OCI-M1 (cell line): ENCODE measurements at regions not wholly inside any gene's neighbourhood (a gene's known extent, or its start where the extent isn't known, plus 50 kb on each side); places are given as distances from the start of the nearest gene placed in this dataset.

Experiments
- DNase-seq: peaks from one replicate; lab custom pipeline; 2025; lab: John Stamatoyannopoulos, UW

DNA sequence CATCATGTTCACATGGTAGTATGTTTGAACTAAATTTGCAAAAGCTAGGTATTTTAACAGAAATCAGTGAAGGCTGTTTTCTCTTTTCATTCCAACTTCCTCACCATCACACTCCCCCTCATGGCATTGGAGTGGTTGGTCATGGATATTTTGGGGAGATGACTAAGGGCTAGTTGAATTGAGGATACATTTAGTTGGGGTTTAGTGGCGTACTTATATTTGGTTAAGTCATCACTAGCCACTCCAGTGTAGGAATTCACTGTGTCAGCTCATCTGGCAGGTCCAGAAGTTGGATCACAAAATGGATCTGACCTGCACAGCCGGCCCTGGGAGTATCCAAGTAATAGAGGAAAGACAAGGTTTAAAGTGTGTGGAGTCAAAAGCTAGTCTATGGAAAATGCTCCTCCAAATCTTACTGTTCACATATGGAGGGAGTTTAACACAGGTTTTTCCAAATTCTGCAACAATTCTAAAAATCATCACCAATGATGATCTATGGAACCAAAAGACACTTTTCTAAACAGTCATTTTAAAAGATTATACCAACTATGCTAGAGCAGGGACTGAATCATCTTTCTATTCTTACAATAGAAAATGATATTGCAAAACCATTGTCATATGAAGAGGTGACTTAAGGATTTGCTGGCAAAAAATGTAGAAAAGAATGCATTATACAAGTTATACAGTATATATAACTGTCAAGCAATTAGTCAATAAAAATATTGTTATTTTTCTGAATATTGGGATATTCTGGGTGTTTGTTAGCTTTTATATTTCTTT is 247.8 kb upstream of the PEX5L start:
- no peak for DNase-seq

DNA sequence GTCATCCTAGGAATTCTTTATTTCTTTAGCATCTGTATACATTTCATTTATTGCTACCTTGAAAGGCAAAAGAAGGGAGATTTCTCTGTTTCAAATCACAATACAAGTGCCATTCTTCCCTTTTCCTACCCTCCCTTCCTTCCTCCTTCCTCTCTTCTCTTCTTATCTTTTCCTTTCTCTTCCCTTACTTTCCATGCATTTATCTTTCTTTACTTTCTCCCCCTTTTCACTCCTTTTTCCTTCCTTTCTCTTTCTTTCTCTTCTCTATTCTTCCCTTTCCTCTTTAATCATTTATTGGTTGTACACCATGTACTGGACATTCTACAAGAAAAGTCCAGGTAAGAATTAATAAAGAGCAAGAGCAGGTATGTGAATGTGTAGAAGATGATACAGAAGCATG is 251.0 kb upstream of the PEX5L start:
- DNase-seq = no peak

DNA sequence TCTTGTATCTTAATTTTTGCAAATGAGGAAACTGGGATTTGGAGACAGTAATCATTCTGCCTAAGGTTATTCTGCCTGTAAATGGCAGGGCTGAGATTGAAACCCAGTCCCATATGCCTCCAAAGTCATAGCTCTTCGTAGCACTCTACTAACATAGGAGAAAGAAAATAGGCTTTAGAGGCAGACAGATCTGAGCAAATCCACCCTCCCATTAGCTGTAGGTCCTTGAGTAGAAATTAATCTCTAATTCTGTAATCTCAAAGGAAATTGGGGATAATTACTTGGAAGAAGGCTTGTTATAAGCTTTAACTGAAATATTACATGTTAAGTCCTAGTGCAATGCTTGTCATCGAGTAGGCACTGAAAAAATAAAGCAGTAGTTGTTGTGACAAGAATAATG is 252.1 kb upstream of the PEX5L start:
- no peak for DNase-seq

DNA sequence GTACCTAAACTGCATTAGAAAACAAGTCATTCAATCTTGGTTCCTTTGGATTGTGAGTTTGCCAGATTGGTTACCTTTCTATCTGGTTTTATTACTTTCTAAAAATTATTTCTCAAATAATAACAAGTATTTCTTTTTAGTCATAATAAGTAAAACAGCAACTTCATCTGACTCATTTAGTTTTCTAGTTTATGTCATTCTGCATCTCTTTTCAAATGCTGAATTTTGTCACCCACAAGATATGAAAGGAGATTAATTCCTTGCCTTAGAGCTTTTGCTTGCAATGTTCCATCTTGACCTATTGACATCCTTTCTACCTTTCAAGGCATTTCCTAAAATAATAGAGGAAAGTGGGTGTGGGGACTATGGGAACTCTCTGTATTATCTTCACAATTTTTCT is 253.6 kb upstream of the PEX5L start:
- DNase-seq = no peak

DNA sequence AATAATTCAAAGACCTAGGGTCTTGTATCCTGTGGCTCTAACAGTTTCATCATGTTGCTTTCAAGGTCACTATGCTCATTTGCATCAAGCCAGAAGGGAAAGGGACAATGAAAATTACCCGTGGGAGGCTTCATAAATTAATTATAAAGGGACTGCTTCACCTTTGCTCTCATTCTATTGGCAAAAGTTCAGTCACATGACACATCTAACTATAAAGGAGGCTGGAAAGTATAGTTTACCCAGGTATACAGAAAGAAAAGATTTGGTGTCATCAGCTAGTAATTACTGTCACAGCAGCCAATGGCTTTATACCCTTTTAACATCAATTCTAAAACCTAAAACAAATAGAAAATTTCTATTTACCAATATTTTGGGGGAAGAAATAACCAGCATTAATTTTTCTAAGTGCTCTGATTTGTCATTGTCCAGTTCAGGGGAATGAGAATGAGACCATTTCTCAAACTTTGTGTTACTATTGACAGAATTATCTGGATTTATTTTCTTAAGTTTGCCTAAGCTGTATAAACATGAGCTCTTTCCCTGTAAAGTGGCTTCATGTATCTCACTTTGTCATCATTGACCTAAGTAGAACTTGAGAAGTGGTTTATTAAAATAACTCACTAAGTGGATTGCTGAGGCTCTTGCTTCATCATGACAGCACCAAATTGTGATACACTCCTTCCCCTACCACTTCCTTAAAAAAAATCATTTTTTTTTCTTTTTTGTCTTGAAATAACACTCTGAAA is 257.7 kb upstream of the PEX5L start:
- no peak for DNase-seq

DNA sequence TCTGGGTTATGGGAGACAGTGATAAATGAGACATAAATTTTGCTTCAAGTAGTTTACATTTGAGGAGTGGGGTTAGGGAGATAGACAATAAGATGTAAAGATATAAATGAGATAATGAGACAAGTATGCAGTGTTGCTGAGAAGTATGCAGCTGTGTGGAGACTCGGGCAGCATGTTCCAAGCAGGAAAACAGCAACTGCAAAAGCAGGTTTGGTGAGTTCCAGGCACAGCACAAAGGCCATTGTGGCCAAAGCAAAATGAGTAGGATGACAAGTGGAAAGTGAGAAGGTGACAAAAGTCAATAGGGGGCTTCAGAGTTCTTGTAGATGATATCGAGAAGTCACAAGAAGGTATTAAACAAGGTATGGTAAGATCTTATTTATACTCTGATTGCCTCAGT is 259.1 kb upstream of the PEX5L start:
- no peak for DNase-seq

DNA sequence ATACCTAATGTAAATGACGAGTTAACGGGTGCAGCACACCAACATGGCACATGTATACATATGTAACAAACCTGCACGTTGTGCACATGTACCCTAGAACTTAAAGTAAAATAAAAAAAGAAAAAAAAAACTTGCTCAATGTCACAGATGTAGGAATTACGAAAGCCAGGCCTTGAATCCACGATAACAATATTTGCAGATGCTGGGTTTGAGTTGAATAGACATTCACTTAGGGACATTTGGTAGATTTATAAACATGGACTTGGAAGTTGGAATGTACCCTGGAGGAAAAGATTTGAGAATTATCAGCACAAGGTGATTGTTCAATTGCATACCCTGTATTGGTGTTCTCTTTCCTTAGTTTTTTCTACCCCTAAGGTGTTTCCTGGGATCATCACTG is 260.2 kb upstream of the PEX5L start:
- DNase-seq = no peak

DNA sequence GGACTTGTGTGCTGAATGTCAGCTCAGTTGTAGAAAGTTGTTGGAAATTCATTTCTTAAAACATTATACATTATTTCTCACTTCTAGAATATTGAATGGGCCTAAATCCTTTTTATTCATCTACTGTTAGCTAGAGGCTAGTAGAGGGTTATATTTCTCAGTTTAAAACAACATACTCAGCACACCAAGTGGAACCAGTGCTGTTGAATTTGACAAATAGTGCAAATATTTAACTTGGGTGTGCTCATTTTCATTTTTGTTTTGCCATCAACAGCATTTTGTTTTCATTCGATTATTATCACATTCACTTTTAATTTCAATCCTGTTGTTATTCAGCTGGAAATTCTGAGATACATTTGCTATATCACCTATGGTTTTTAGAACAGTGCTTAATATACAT is 269.4 kb upstream of the PEX5L start:
- no peak for DNase-seq

DNA sequence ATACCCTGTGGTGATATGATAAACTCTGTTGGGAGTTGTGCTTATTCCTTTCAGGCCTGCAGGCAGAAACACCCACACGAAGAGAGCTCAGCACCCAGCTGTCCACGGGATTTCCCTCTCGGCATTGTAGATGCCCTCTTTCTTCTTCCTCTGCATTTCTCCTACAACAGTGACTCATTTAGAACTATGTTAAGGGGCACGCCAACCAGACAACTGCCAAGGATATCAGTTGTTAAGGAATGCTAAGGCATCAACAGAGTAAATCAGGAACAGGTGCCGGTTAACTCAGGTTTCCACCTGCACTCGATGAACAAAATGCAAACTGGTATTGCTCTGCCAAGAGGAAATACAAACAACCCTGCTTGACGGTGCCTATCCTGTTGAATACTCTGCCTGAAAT is 270.0 kb upstream of the PEX5L start:
- no peak for DNase-seq

DNA sequence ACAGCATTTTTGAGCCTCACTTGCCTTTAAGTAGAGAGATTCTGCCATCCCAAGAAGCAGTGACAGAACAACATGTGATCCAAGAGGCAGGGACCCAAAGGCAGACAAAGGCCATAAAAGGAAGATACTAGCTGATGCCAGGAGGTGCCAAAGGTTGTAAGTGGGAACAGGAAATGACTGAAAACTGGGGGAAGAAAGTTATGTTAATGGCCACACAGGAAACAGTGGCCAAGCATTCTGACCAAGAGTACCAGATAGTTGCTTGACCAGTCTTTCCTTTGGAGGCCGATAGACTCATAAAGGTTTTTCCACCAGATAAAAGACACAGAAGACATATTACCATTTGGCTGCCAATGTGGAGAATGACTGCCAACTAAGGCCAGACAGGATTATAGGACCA is 274.5 kb upstream of the PEX5L start:
- DNase-seq = no peak

DNA sequence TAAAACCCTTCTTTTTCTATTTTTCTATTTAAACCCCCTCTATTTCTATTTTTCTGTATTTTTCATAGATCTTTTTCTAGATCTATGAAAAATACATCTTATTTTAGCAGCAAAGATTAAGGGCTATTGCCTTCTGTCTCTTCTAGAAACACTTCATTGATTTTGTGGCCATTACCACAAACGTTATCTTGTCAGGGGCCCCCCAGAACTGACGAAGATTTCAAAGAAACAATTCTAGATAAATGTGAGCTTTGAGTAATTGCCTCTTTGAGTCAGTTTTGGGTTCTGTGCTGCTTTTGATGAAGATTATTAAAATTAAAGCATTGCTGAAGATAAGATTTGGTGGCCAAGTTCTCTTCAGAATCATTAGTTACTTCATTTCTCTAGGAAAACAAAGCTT is 279.6 kb upstream of the PEX5L start:
- DNase-seq = no peak

DNA sequence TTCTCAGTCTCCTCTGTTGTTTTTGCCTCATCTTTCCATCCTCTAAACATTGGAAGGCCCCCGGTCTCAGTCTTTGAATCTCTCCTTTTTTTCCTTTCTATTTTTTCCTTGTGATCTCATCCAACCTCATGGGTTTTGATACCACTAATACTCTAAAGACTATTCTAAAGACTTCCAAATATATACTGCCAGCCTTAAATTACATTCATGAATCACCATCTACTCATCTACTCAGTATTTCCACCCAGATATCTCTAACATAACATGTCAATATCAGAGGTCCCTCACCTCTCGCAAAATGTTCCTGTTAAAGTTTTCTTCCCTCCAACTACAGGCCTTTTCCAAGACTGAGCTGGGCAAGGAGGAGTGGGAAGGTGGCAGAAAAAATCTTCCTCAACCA is 282.5 kb upstream of the TTC14 start:
- no peak for DNase-seq

DNA sequence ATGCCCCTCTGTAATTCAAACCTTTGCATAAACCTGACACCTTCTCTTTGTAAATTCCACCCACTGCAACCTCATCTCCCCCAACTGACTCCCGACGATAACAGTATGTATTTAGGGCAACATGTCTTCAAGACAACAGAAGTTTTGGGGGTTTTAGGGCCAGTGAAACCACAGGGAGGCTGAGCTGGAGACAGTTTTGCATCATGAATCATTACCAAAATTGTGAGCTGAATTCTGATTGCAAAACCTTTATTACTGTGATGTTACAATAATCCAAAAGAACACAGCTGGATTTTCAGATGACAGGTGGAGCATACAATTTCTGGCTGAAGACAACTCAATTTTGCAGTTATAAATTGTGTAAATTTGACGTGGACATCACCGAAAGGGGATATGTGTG is 281.3 kb upstream of the TTC14 start:
- no peak for DNase-seq

DNA sequence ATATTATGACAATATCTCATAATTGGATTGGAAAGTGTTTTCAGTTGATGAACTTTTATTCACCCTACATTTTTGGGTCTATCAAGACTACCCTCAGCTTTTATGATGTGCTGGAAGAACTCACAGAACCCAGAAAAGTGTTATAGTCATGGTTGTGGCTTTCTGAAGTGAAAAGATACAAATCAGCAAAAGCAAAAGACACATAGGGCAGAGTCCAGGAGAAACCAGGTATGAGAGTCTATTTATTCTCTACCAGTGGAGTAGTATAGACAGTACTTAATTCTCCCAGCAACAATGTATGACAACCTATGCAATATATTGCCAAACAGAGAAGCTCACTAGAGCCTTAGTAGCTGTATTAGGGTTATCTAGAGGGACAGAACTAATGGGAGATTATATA is 280.4 kb upstream of the TTC14 start:
- no peak for DNase-seq

DNA sequence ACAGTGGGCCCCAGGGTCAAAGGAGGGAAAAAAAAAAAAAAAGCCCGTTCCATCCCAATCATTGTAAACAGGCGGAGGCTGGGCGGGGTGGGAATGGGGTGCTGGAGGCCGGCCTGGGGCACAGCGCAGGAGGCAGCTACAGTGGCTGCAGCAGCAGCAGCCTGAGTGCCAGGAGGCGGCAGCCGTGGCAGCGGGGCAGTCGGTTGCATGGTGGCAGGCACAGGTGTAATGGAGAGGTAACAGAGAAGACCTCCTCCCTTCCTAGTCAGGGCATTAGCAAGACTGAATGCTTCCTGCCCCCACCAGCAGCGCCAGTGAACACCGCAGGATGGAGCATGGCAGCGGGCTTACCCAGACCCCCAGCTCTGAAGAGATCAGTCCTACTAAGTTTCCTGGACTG is 279.1 kb upstream of the TTC14 start:
- no peak for DNase-seq

DNA sequence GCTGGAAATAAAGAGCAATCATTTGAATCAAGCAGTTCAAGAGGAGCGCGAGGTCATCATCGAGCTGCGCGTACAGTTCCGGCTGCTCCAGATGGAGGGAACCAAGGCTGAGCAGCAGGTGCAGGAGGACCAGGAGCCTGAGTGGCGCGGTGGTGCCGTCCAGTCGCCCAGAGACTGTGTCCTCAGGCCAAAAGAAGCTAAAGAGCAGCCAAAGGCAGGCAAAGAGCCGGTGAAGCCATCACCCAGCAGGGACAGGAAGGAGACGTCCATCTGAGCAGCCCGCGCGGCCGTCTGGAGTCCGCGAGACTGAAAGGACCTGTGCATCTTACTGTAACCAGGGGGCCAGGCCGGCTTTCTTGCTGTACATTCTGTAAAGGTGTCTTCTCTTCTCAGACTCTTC is 277.2 kb upstream of the TTC14 start:
- DNase-seq = no peak

DNA sequence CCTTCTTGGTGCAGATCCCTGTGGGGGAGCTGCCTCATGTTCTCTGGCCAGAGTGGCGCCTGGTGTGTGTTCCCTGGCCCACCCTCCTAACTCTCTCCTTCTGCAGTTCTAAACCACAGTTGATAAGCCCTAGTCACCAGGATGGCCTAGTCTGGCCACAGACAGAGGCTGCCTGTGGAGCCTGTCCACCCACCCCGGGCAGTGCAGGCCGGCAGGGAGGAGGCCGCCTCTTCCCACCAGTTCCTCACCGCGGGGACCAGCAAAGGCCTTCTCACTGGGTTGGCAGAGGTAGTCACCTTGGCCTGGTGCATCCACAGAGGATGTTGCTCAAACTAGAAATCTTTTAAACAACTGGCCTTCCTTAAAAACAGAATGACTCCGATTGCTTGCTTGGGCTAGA is 276.4 kb upstream of the TTC14 start:
- DNase-seq = peak; percentile 51

DNA sequence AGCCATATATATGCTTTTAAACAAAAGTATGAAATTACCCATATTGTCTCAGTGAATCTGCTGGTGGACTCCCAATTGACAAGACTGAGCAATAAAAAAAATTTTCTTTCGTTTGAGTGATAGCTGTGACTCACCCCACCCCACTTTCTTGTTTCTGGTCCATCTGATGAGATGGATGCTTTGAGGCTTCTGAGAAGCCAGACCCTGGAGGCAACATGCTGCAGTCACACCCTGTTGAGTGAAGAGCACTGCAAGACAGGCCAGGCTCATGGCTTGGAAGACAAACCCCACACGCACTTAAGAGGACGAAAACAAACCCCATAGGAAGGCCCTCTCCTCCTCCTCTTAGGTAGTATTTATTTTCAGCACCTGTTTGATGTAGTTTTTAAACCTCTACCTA is 276.0 kb upstream of the TTC14 start:
- no peak for DNase-seq

DNA sequence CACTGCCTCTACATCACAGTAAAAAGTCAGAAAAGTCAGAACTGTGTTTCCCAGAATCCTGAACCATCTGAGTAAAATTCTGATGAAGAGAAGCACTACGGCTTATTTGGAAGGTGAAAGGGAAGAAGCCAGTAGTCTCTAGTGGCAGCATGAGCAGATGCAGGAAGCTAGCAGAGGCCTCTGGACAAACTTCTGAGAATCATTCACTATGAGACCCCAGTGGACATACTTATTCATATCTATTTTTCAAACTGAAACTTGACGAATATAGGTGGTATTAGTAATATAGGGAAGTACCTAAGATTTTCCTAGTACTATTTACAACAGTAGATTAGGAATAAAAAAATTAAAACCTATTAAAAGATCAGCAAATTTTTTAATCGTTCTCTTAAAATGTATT is 272.8 kb upstream of the TTC14 start:
- peak; percentile 1 for DNase-seq

DNA sequence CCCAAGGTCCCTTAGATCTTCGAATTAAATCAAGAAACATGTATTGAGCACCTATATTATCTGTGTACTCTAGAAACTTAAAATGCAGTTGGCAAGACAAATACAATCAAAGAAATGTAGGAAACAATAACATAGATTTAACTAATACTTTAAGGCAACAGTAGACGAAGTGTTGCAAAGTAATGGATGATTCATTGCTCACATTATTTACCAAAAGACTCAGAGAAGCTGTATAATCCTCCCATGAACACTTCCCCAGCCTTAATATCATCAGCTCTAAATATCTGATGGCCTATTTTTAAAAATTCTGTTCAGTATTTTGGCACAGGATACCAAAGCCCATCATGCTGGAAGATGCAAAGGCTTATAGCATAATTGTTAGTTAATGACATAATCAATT is 272.1 kb upstream of the TTC14 start:
- no peak for DNase-seq

DNA sequence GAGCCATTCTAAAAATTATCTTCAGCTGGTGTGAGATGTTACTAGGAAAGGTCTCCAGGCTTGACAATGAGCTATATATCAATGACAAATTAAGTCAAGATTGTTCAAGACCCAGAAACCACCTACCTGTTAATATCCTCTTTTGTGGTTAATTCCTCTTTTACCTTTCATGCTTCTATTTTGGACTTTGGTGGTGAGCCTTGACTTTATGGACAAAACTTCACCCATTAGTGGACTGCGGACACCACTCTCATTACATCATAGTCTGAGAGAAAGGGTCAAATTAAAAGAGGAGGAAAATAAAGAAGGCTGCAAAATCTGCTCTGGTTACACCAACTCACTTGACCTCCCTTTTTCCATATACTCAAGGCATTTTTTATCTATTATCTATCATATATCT is 271.5 kb upstream of the TTC14 start:
- DNase-seq = no peak

DNA sequence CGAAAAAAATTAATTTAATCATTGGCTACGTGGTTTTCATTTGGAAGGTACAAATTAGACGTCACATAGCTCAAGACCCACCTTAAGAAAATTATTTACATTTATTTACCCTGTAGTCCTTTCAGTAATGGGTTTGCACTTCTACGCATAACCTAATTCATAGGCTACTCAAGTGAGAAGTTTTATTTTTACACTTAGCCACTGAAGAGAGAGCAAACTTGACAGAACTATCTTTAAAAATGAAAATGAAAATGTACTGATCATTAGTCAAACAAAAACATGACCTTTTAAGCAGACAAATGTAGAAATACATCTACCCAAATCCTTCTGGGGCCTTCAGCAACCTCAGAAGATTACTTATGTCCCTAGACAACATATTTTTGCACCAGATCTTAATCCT is 269.4 kb upstream of the TTC14 start:
- DNase-seq = no peak

DNA sequence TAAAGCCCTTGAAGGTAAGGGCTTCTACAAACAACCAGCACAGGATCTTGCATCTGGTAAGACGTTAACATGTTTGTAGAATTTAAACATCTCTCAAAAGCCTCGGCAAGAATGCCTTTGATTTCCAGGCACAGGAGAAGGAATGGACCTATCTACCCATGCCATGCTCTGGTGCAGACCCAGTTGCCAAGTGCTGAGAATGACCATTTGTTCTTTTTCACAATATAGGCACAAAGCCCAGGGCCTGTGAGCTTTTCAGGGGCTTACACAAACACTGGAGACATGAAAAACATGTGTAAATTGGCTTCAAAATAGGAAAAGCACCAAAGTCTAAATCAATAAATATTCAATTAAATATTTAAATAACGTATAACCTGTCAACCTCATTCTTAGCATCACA is 266.9 kb upstream of the TTC14 start:
- DNase-seq = no peak

DNA sequence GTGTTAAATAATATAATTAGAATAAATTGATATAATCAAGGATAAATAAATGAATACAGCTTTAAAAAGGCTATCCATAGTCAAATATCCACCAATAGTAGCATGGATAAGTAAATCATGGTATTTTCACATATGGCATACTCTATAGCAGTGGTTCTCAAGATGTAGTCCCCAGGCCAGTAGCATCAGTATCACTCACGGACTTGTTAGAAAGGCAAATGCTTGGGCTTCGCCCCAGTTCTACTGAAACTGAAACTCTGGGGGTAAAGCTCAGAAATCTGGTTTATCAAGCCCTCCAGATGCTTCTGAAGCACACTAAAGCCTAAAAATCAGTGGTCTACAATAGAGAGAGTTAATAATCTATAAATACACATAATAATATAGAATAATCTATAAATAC is 261.6 kb upstream of the TTC14 start:
- DNase-seq = no peak
